WI38 (cell line): ENCODE measurements at regions not wholly inside any gene's neighbourhood (a gene's known extent, or its start where the extent isn't known, plus 50 kb on each side); places are given as distances from the start of the nearest gene placed in this dataset.

Experiments used
- H3K4me3 ChIP-seq: 2 replicates; pipeline ENCODE4 v1.5.1; 2011; ENCODE audit warnings: low read depth, mild to moderate bottlenecking, control low read depth, low read length
- TF ChIP-seq, protein P1 (sequence below): IDR thresholded peaks from 2 replicates; pipeline ENCODE4 v1.5.1; 2012; ENCODE audit warnings: low read depth, mild to moderate bottlenecking, control low read depth, low read length

DNA sequence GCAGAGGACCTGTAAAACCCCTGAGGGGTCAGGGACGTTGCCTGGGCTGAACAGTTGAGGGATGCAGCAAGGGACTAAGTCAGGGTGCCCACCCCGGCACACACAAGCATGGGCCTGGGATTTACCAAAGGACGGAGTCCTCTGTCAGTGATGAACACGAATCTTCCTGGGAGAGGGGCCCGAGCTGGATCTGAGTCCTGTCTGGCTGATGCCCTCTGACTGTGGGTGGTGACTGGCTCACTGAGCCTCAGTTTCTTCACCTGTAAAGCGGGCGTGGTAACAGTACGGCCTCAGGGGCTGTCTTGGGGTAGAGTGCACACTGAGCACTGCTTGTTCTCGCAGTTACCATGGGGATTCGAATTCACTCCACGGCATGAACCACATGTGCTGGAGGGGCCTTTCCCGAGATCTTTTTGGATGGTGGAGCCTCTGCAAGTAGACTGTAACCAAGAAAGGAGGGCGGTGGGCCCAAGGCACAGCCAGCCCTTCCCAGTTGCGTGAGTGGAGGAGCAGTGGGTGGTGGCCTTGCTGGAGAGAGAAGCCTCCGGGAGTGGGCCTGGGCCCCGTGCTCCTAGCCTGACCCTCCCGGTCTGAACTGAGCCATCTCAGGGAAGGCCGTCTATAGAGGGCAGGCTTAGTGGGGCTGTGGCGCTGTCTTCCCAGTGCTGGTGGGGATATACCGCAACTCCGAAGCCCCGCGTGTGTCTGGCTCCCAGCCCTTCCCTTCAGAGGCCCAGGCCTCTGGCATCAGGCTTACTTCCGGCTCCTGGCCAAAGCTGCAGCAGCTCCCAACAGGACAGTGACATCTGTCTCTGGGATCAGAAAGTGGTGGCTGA, 130.8 kb upstream of the HS6ST1 start:
- TF ChIP-seq, protein P1, sequence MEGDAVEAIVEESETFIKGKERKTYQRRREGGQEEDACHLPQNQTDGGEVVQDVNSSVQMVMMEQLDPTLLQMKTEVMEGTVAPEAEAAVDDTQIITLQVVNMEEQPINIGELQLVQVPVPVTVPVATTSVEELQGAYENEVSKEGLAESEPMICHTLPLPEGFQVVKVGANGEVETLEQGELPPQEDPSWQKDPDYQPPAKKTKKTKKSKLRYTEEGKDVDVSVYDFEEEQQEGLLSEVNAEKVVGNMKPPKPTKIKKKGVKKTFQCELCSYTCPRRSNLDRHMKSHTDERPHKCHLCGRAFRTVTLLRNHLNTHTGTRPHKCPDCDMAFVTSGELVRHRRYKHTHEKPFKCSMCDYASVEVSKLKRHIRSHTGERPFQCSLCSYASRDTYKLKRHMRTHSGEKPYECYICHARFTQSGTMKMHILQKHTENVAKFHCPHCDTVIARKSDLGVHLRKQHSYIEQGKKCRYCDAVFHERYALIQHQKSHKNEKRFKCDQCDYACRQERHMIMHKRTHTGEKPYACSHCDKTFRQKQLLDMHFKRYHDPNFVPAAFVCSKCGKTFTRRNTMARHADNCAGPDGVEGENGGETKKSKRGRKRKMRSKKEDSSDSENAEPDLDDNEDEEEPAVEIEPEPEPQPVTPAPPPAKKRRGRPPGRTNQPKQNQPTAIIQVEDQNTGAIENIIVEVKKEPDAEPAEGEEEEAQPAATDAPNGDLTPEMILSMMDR: no peak

DNA sequence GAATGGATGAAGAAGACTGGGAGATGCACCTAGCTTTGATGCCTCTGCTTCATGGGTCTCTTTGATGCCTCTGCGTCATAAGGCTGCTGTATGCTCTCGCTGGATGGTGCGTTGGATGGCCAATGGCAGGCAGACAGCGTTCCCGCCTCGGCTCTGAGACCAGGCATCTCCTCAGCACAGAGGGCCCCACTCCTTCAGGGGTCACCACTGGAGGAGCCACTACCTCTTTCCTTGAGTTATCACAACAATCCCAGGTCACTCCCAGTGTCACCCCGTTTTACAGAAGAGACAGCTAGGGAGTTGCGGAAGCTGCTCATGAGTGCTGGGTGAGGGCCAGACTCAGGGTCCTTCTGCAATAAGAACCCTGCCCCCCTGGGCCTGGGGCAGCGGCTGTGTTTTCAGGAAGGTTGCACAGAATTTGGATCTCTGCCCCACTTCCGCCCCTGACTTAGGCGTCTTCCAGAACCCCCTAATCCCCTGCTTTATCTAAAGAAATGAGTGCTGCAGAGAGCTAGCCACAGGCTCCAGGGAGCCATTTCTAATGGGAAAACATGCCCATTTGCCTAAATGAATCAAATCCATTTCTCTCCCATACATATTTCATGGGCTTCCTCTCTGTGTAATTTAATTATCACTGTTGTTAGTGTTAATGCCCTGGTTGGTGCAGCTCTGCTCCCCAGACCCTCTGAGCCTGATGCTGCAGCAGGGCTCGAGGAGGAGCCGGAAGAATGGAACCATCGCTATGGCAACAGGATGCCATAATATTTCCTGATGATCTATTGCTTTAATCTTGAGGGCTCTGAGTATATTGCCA, 131.8 kb upstream of the HS6ST1 start:
- H3K4me3 ChIP-seq: no peak overlapping the region
- TF ChIP-seq, protein P1: no peak

More for the DNA sequence above, 130.8 kb upstream of the HS6ST1 start:
- H3K4me3 ChIP-seq: no peak overlapping the region

GRCh38 chr2:128451084-128452023, 132.7 kb upstream of the HS6ST1 start:
- TF ChIP-seq, protein P1: no peak
- no peak overlapping the region for H3K4me3 ChIP-seq

- TF ChIP-seq, protein P1: no peak
These were observed 133.3 kb upstream of the HS6ST1 start for GRCh38 chr2:128452024-128452411.

GRCh38 chr2:128452536-128453530, 134.2 kb upstream of the HS6ST1 start:
- TF ChIP-seq, protein P1: no peak
- H3K4me3 ChIP-seq: no peak overlapping the region

More at GRCh38 chr2:128452024-128452411, 133.3 kb upstream of the HS6ST1 start:
- H3K4me3 ChIP-seq: no peak overlapping the region
